Smooth muscle cell (in vitro differentiated cells): ENCODE measurements at regions not wholly inside any gene's neighbourhood (a gene's known extent, or its start where the extent isn't known, plus 50 kb on each side); places are given as distances from the start of the nearest gene placed in this dataset.

Source experiments
- DNase-seq: peaks from one replicate; lab custom pipeline; 2025; ENCODE audit not compliant: unreplicated experiment; lab: John Stamatoyannopoulos, UW
- H2AFZ ChIP-seq: fragments of 200-600 bp; sonication (generic); 2 replicates; pipeline ENCODE4 v1.6.0; 2016; ENCODE audit warnings: antibody characterized with exemption, low read depth, mild to moderate bottlenecking
- H3F3A ChIP-seq: fragments of 200-600 bp; sonication (generic); 2 replicates; pipeline ENCODE4 v1.6.0; 2017; ENCODE audit warnings: antibody characterized with exemption, low read depth
- H3K27ac ChIP-seq: fragments of 200-600 bp; sonication (generic); 2 replicates; pipeline ENCODE4 v1.5.1; 2016; ENCODE audit warnings: low read depth, mild to moderate bottlenecking
- H3K27me3 ChIP-seq: fragments of 200-600 bp; sonication (generic); 2 replicates; pipeline ENCODE4 v1.6.1; 2016; ENCODE audit warnings: low read depth, mild to moderate bottlenecking
- H3K36me3 ChIP-seq: fragments of 200-600 bp; sonication (generic); 2 replicates; pipeline ENCODE4 v1.5.1; 2016; ENCODE audit warnings: low read depth
- H3K4me1 ChIP-seq: fragments of 200-600 bp; sonication (generic); 2 replicates; pipeline ENCODE4 v1.5.1; 2016; ENCODE audit warnings: low read depth
- H3K4me2 ChIP-seq: fragments of 200-600 bp; sonication (generic); 2 replicates; pipeline ENCODE4 v1.6.0; 2016; ENCODE audit warnings: mild to moderate bottlenecking
- H3K4me3 ChIP-seq: fragments of 200-600 bp; sonication (generic); 2 replicates; pipeline ENCODE4 v1.5.1; 2016; ENCODE audit warnings: mild to moderate bottlenecking
- H3K79me2 ChIP-seq: fragments of 200-600 bp; sonication (generic); 2 replicates; pipeline ENCODE4 v1.6.0; 2016; ENCODE audit warnings: low read depth, mild to moderate bottlenecking
- H3K9ac ChIP-seq: fragments of 200-600 bp; sonication (generic); 2 replicates; pipeline ENCODE4 v1.6.0; 2016; ENCODE audit warnings: low read depth
- H3K9me3 ChIP-seq: fragments of 200-600 bp; sonication (generic); replicated peaks from 2 replicates; pipeline ENCODE4 v1.5.1; 2016; ENCODE audit warnings: low read depth
- H4K20me1 ChIP-seq: fragments of 200-600 bp; sonication (generic); 2 replicates; pipeline ENCODE4 v1.6.0; 2016; ENCODE audit warnings: low read depth
- CTCF ChIP-seq: fragments of 200-600 bp; sonication (generic); IDR thresholded peaks from 2 replicates; pipeline ENCODE4 v1.5.1; 2017; ENCODE audit warnings: borderline replicate concordance, mild to moderate bottlenecking, antibody characterized with exemption; ENCODE audit not compliant: insufficient read depth, poor library complexity, severe bottlenecking
- WGBS: methylation state at CpG from one replicate; pipeline ENCODE4 v1.1.7; 2016; ENCODE audit warnings: low lambda C conversion rate; 5-methylcytosine and 5-hydroxymethylcytosine counted together

- DNase-seq, result no peak
- no peaks in the 10 kb centered on the region for H3K79me2 ChIP-seq
- no peaks in the 10 kb centered on the region for H4K20me1 ChIP-seq
- H3K9me3 ChIP-seq, result no peaks in the 10 kb centered on the region
- 77% methylated on average over 4 of the region's 4 CpGs for WGBS
- H2AFZ ChIP-seq, result no peak overlapping the region
- no peak overlapping the region for H3K4me2 ChIP-seq
- no peak overlapping the region for H3K9ac ChIP-seq
- H3K36me3 ChIP-seq, result no peaks in the 10 kb centered on the region
- no peak overlapping the region for H3K27ac ChIP-seq
- no peaks in the 10 kb centered on the region for H3K27me3 ChIP-seq
- no peaks in the 10 kb centered on the region for H3F3A ChIP-seq
- H3K4me3 ChIP-seq, result no peak overlapping the region
- TF ChIP-seq CTCF, result no peak
- no peaks in the 10 kb centered on the region for H3K4me1 ChIP-seq
Measured at GRCh38 chr5:40277161-40277906, 402.4 kb upstream of the PTGER4 start.

GRCh38 chr5:40276426-40277102, 403.2 kb upstream of the PTGER4 start:
- Histone ChIP-seq H3F3A (no peaks in the 10 kb centered on the region), H3K4me3 (no peak overlapping the region), H4K20me1 (no peaks in the 10 kb centered on the region), H3K9me3 (no peaks in the 10 kb centered on the region), H3K4me1 (no peaks in the 10 kb centered on the region), H3K79me2 (no peaks in the 10 kb centered on the region), H3K9ac (no peak overlapping the region), H3K27ac (no peak overlapping the region), H3K36me3 (no peaks in the 10 kb centered on the region), H3K27me3 (no peaks in the 10 kb centered on the region), H2AFZ (no peak overlapping the region), H3K4me2 (no peak overlapping the region)
- 89% methylated on average over 5 of the region's 5 CpGs for WGBS
- no peak for DNase-seq
- TF ChIP-seq CTCF, result no peak

- no peak for DNase-seq
- H3K79me2 ChIP-seq, result no peaks in the 10 kb centered on the region
- H3K36me3 ChIP-seq, result no peaks in the 10 kb centered on the region
- TF ChIP-seq CTCF, result no peak
- H3F3A ChIP-seq, result no peaks in the 10 kb centered on the region
- no peaks in the 10 kb centered on the region for H3K27me3 ChIP-seq
- H3K9me3 ChIP-seq, result no peaks in the 10 kb centered on the region
- H3K9ac ChIP-seq, result no peak overlapping the region
- no peak overlapping the region for H2AFZ ChIP-seq
- H3K4me1 ChIP-seq, result no peaks in the 10 kb centered on the region
- H4K20me1 ChIP-seq, result no peaks in the 10 kb centered on the region
- 93% methylated on average over 1 of the region's 1 CpG for WGBS
- H3K4me2 ChIP-seq, result no peak overlapping the region
- no peak overlapping the region for H3K4me3 ChIP-seq
- no peak overlapping the region for H3K27ac ChIP-seq
Measured at GRCh38 chr5:40274568-40274967, 405.1 kb upstream of the PTGER4 start.
